H1 (cell line): ENCODE measurements at regions not wholly inside any gene's neighbourhood (a gene's known extent, or its start where the extent isn't known, plus 50 kb on each side); places are given as distances from the start of the nearest gene placed in this dataset.

Source experiments
- CTCF ChIA-PET: fragments of 300-600 bp; sonication (Branson Sonifier 250); formaldehyde crosslinking; loops from one replicate; lab custom pipeline; 2021; ENCODE audit not compliant: partially characterized antibody; lab: Charles Lee
- POLR2A ChIA-PET: fragments of 300-600 bp; sonication (Branson Sonifier 250); formaldehyde crosslinking; loops from one replicate; lab custom pipeline; 2021; ENCODE audit warnings: inconsistent platforms; ENCODE audit not compliant: partially characterized antibody; lab: Charles Lee
- DNase-seq, 2 experiments: peaks; one replicate each; pipeline versions ENCODE4 v3.0.0 to v3.0.0-alpha.2; 2010 to 2022; ENCODE audit warnings: low spot score in 2 of 2, low read depth in 1 of 2, mixed read lengths in 1 of 2
- FAIRE-seq: peaks from 2 replicates; lab custom pipeline; 2011; peaks lifted over from hg19 to GRCh38; lab: Jason Lieb, UNC
- H2AFZ ChIP-seq: 2 replicates; pipeline ENCODE4 v1.8.1; 2012; ENCODE audit warnings: low read length, inconsistent platforms
- H2AK5ac ChIP-seq: 2 replicates; pipeline ENCODE4 v1.6.1; 2013; ENCODE audit warnings: low read depth, low read length
- H2BK120ac ChIP-seq: replicated peaks from 2 replicates; pipeline ENCODE3; 2013; ENCODE audit warnings: low read depth, low read length, inconsistent platforms
- H2BK12ac ChIP-seq: 2 replicates; pipeline ENCODE4 v1.6.1; 2013; ENCODE audit warnings: low read depth, low read length
- H2BK15ac ChIP-seq: 2 replicates; pipeline ENCODE4 v1.6.1; 2013; ENCODE audit warnings: low read length
- H2BK20ac ChIP-seq: 2 replicates; pipeline ENCODE4 v1.6.1; 2013; ENCODE audit warnings: low read length
- H2BK5ac ChIP-seq: 2 replicates; pipeline ENCODE4 v1.6.1; 2013; ENCODE audit warnings: low read depth, low read length
- H3K14ac ChIP-seq: 2 replicates; pipeline ENCODE4 v1.6.1; 2013; ENCODE audit warnings: inconsistent platforms; ENCODE audit not compliant: insufficient read length
- H3K18ac ChIP-seq: 2 replicates; pipeline ENCODE4 v1.6.1; 2013; ENCODE audit warnings: low read length; ENCODE audit errors: extremely low read depth
- H3K23ac ChIP-seq: 2 replicates; pipeline ENCODE4 v1.6.1; 2013; ENCODE audit warnings: inconsistent platforms; ENCODE audit not compliant: insufficient read length
- H3K23me2 ChIP-seq: 2 replicates; pipeline ENCODE4 v1.6.1; 2013; ENCODE audit warnings: low read depth, low read length
- H3K27ac ChIP-seq: 2 replicates; pipeline ENCODE4 v1.6.1; 2011; ENCODE audit warnings: low read depth, low read length, inconsistent platforms
- H3K27me3 ChIP-seq, 4 experiments: replicated peaks in 1 of 4; 1 replicate in 1 of 4; 2 replicates in 3 of 4; pipeline versions ENCODE4 v1.6.1 to v1.8.1; 2011 to 2013; ENCODE audit warnings: low read length in 3 of 4, mild to moderate bottlenecking in 3 of 4, inconsistent platforms in 2 of 4, mixed read lengths in 2 of 4, moderate library complexity in 1 of 4; ENCODE audit not compliant: control insufficient read depth in 3 of 4, insufficient read depth in 3 of 4; ENCODE audit errors: extremely low read depth in 1 of 4
- H3K36me3 ChIP-seq, 4 experiments: 2 replicates each; pipeline versions ENCODE4 v1.6.1 to v1.8.1; 2011 to 2013; ENCODE audit warnings: mild to moderate bottlenecking in 4 of 4, low read length in 3 of 4, moderate library complexity in 2 of 4, control low read depth in 1 of 4, inconsistent platforms in 1 of 4; ENCODE audit not compliant: insufficient read depth in 4 of 4, control insufficient read depth in 2 of 4
- H3K4ac ChIP-seq: replicated peaks from 2 replicates; pipeline ENCODE3; 2013; ENCODE audit warnings: low read length, low read depth, mixed read lengths, inconsistent platforms; ENCODE audit not compliant: insufficient read length
- H3K4me1 ChIP-seq, 4 experiments: replicated peaks in 1 of 4; 1 replicate in 1 of 4; 2 replicates in 3 of 4; pipeline versions ENCODE4 v1.6.1 to v1.8.1; 2011 to 2013; ENCODE audit warnings: low read length in 3 of 4, inconsistent platforms in 2 of 4, mixed read lengths in 1 of 4; ENCODE audit not compliant: insufficient read depth in 4 of 4, control insufficient read depth in 3 of 4
- H3K4me2 ChIP-seq, 2 experiments: 2 replicates each; pipeline versions ENCODE4 v1.6.1 to v1.8.1; 2011 to 2013; ENCODE audit warnings: low read depth in 2 of 2, low read length in 2 of 2, control low read depth in 1 of 2, inconsistent platforms in 1 of 2, mild to moderate bottlenecking in 1 of 2; ENCODE audit not compliant: insufficient read depth in 1 of 2
- H3K4me3 ChIP-seq, 4 experiments: fragments of 200-600, 300-600 bp in 1 of 4; sonication (generic), shearing (Covaris generic), sonication (Bioruptor Twin) in 1 of 4; 2 replicates each; pipeline versions ENCODE4 v1.5.1 to v1.8.1; 2011 to 2016; ENCODE audit warnings: low read length in 4 of 4, low read depth in 3 of 4, control low read depth in 2 of 4, inconsistent platforms in 2 of 4, mild to moderate bottlenecking in 2 of 4, mixed read lengths in 1 of 4, moderate library complexity in 1 of 4; ENCODE audit not compliant: insufficient read depth in 2 of 4; ENCODE audit errors: extremely low read depth in 1 of 4
- H3K56ac ChIP-seq: replicated peaks from 2 replicates; pipeline ENCODE3; 2013; ENCODE audit warnings: low read depth, mild to moderate bottlenecking, mixed read lengths, low read length, inconsistent platforms; ENCODE audit not compliant: insufficient read length
- H3K79me1 ChIP-seq: 2 replicates; pipeline ENCODE4 v1.6.1; 2013; ENCODE audit warnings: low read depth, low read length, control low read depth
- H3K79me2 ChIP-seq, 2 experiments: 2 replicates each; pipeline versions ENCODE4 v1.6.1 to v1.8.1; 2012 to 2013; ENCODE audit warnings: low read length in 2 of 2, mild to moderate bottlenecking in 2 of 2, inconsistent platforms in 1 of 2; ENCODE audit not compliant: insufficient read depth in 2 of 2, control insufficient read depth in 1 of 2
- H3K9ac ChIP-seq, 4 experiments: replicated peaks in 1 of 4; 1 replicate in 1 of 4; 2 replicates in 3 of 4; pipeline versions ENCODE4 v1.6.1 to v1.8.1; 2011 to 2013; ENCODE audit warnings: low read depth in 3 of 4, low read length in 3 of 4, control low read depth in 2 of 4, mild to moderate bottlenecking in 2 of 4, moderate library complexity in 2 of 4, inconsistent platforms in 1 of 4; ENCODE audit errors: extremely low read depth in 1 of 4
- H3K9me3 ChIP-seq, 2 experiments: 2 replicates each; pipeline versions ENCODE4 v1.6.1 to v1.8.1; 2012 to 2013; ENCODE audit warnings: mild to moderate bottlenecking in 2 of 2, moderate library complexity in 2 of 2, control low read depth in 1 of 2, inconsistent platforms in 1 of 2, low read depth in 1 of 2, low read length in 1 of 2, mixed read lengths in 1 of 2; ENCODE audit not compliant: insufficient read depth in 2 of 2
- H4K20me1 ChIP-seq, 2 experiments: replicated peaks in 1 of 2; 2 replicates each; pipeline versions ENCODE3 to v1.8.1; 2011 to 2013; ENCODE audit warnings: inconsistent platforms in 2 of 2, low read length in 2 of 2, mild to moderate bottlenecking in 1 of 2; ENCODE audit not compliant: insufficient read depth in 2 of 2, control insufficient read depth in 1 of 2
- H4K5ac ChIP-seq: 2 replicates; pipeline ENCODE4 v1.6.1; 2013; ENCODE audit warnings: low read length, low read depth, mixed read lengths, inconsistent platforms; ENCODE audit not compliant: insufficient read length
- H4K8ac ChIP-seq: 2 replicates; pipeline ENCODE4 v1.8.0; 2013; ENCODE audit warnings: mild to moderate bottlenecking, moderate library complexity, low read length, inconsistent platforms; ENCODE audit not compliant: insufficient read depth; ENCODE audit errors: extremely low read depth
- H4K91ac ChIP-seq: replicated peaks from 2 replicates; pipeline ENCODE3; 2013; ENCODE audit warnings: low read length, mixed read lengths, inconsistent platforms; ENCODE audit not compliant: insufficient read length
- CBX8 ChIP-seq: fragments of 300-800, 300-1000 bp; sonication (generic); IDR thresholded peaks from 2 replicates; pipeline ENCODE4 v1.7.1; 2016; ENCODE audit warnings: low read depth, low read length, borderline replicate concordance
- FOSL1 ChIP-seq: IDR thresholded peaks from 2 replicates; pipeline ENCODE4 v1.6.1; 2011; ENCODE audit warnings: mild to moderate bottlenecking, low read depth, low read length, moderate library complexity; ENCODE audit not compliant: insufficient read depth
- KDM4A ChIP-seq: IDR thresholded peaks from one replicate; pipeline ENCODE4 v1.7.1; 2012; ENCODE audit warnings: low read depth, mild to moderate bottlenecking, moderate library complexity, low read length, inconsistent platforms; ENCODE audit not compliant: severe bottlenecking
- SIX5 ChIP-seq: IDR thresholded peaks from 2 replicates; pipeline ENCODE4 v1.6.1; 2011; ENCODE audit warnings: mild to moderate bottlenecking, low read depth, low read length
- SP1 ChIP-seq: IDR thresholded peaks from 2 replicates; pipeline ENCODE4 v1.6.1; 2011; ENCODE audit warnings: low read depth, low read length
- WGBS, 2 experiments: shearing (Covaris generic) in 1 of 2; methylation state at CpG; one replicate each; pipeline versions ENCODE4 v1.1.6 to v1.1.7; 2013 to 2015; ENCODE audit warnings: low lambda C conversion rate in 2 of 2, mixed read lengths in 2 of 2, inconsistent platforms in 1 of 2, low coverage in 1 of 2, missing lambda C conversion rate in 1 of 2; ENCODE audit not compliant: insufficient replicate concordance in 2 of 2, insufficient coverage in 1 of 2, insufficient read length in 1 of 2; ENCODE audit errors: extremely low coverage in 1 of 2, missing lambda C conversion rate in 1 of 2; 5-methylcytosine and 5-hydroxymethylcytosine counted together
- TF ChIP-seq, protein P1 (sequence below): IDR thresholded peaks from 2 replicates; pipeline ENCODE4 v1.6.1; 2011; ENCODE audit warnings: low read length, improper control_type of control experiment

- no peak overlapping the region for H2BK15ac ChIP-seq
- H2BK20ac ChIP-seq = no peak overlapping the region
- H4K8ac ChIP-seq = no peak overlapping the region
- POLR2A ChIA-PET = no interaction called here
- CTCF ChIA-PET = interaction anchor here (1.0 kb wide), 1 partner anchor 15 kb away, joined by 3 read pairs; no protein-coding TSS in a partner anchor
- H3K36me3 ChIP-seq = no peaks in the 10 kb centered on the region
- no peak overlapping the region for H2BK120ac ChIP-seq
- H3K9me3 ChIP-seq = no peaks in the 10 kb centered on the region
- H3K27ac ChIP-seq = no peak overlapping the region
- FAIRE-seq (no peak), DNase-seq (no peak)
- H3K56ac ChIP-seq = no peak overlapping the region
- H4K20me1 ChIP-seq = no peaks in the 10 kb centered on the region
- H3K14ac ChIP-seq = no peak overlapping the region
- no peak overlapping the region for H2AK5ac ChIP-seq
- H2BK12ac ChIP-seq = no peak overlapping the region
- H3K4me1 ChIP-seq = no peaks in the 10 kb centered on the region
- H2BK5ac ChIP-seq = no peak overlapping the region
- H3K4ac ChIP-seq = no peak overlapping the region
- whole genome bisulfite sequencing, 2 experiments = 83% methylated on average over 3 of the region's 3 CpGs; no CpG with 5 or more reads in 1 of the 2 experiments
- no peak overlapping the region for H3K9ac ChIP-seq
- H4K5ac ChIP-seq = no peak overlapping the region
- no peak overlapping the region for H2AFZ ChIP-seq
- no peak overlapping the region for H3K4me3 ChIP-seq
- no peaks in the 10 kb centered on the region for H3K27me3 ChIP-seq
- no peak overlapping the region for H3K4me2 ChIP-seq
- no peaks in the 10 kb centered on the region for H3K79me2 ChIP-seq
- H3K23ac ChIP-seq = no peak overlapping the region
- H3K79me1 ChIP-seq = no peaks in the 10 kb centered on the region
- H3K23me2 ChIP-seq = no peaks in the 10 kb centered on the region
- H4K91ac ChIP-seq = no peak overlapping the region
- H3K18ac ChIP-seq = no peak overlapping the region
- no peak for TF ChIP-seq CBX8
- no peak for TF ChIP-seq SP1
- TF ChIP-seq SIX5 = no peak
- TF ChIP-seq FOSL1 = no peak
- TF ChIP-seq KDM4A = no peak
- TF ChIP-seq, protein P1, sequence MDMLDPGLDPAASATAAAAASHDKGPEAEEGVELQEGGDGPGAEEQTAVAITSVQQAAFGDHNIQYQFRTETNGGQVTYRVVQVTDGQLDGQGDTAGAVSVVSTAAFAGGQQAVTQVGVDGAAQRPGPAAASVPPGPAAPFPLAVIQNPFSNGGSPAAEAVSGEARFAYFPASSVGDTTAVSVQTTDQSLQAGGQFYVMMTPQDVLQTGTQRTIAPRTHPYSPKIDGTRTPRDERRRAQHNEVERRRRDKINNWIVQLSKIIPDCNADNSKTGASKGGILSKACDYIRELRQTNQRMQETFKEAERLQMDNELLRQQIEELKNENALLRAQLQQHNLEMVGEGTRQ = no peak
Observed at GRCh38 chr9:118568704-118569103, 800.5 kb downstream of the BRINP1 start.
